ENCODE measurements at regions not wholly inside any gene's neighbourhood (a gene's known extent, or its start where the extent isn't known, plus 50 kb on each side); places are given as distances from the start of the nearest gene placed in this dataset.

- TF ChIP-seq, protein P1, sequence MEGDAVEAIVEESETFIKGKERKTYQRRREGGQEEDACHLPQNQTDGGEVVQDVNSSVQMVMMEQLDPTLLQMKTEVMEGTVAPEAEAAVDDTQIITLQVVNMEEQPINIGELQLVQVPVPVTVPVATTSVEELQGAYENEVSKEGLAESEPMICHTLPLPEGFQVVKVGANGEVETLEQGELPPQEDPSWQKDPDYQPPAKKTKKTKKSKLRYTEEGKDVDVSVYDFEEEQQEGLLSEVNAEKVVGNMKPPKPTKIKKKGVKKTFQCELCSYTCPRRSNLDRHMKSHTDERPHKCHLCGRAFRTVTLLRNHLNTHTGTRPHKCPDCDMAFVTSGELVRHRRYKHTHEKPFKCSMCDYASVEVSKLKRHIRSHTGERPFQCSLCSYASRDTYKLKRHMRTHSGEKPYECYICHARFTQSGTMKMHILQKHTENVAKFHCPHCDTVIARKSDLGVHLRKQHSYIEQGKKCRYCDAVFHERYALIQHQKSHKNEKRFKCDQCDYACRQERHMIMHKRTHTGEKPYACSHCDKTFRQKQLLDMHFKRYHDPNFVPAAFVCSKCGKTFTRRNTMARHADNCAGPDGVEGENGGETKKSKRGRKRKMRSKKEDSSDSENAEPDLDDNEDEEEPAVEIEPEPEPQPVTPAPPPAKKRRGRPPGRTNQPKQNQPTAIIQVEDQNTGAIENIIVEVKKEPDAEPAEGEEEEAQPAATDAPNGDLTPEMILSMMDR (IDR thresholded peaks at IDR 0.05): no peak
- TF ChIP-seq EP300 (IDR thresholded peaks at IDR 0.05): no peak
These were observed 171.5 kb upstream of the GRB10 start for GRCh38 chr7:50954245-50954644.
